Fibroblast of lung (primary cell): ENCODE measurements at regions not wholly inside any gene's neighbourhood (a gene's known extent, or its start where the extent isn't known, plus 50 kb on each side); places are given as distances from the start of the nearest gene placed in this dataset.

Source experiments
- DNase-seq, 2 donors: peaks; one replicate each; pipeline versions ENCODE4 v3.0.0 to v3.0.0-alpha.2; 2010; ENCODE audit warnings: low read depth in 2 of 2
- H2AFZ ChIP-seq: 2 replicates; pipeline ENCODE4 v1.5.1; 2012; ENCODE audit warnings: low read length, control low read depth, inconsistent platforms
- H3K27ac ChIP-seq: 2 replicates; pipeline ENCODE4 v1.5.1; 2011; ENCODE audit warnings: low read length, control low read depth; ENCODE audit not compliant: insufficient read depth
- H3K27me3 ChIP-seq: 2 replicates; pipeline ENCODE4 v1.5.1; 2011; ENCODE audit warnings: mild to moderate bottlenecking, low read length; ENCODE audit not compliant: control insufficient read depth, insufficient read depth
- H3K36me3 ChIP-seq: 2 replicates; pipeline ENCODE4 v1.5.1; 2011; ENCODE audit warnings: low read length; ENCODE audit not compliant: control insufficient read depth, insufficient read depth
- H3K4me1 ChIP-seq: 2 replicates; pipeline ENCODE4 v1.5.1; 2011; ENCODE audit warnings: low read length; ENCODE audit not compliant: control insufficient read depth, insufficient read depth; ENCODE audit errors: extremely low read depth
- H3K4me2 ChIP-seq: 2 replicates; pipeline ENCODE4 v1.5.1; 2011; ENCODE audit warnings: low read length, control low read depth; ENCODE audit not compliant: insufficient read depth; ENCODE audit errors: extremely low read depth
- H3K4me3 ChIP-seq, 4 experiments: fragments of 200-600 bp in 1 of 4; sonication (generic) in 1 of 4; replicated peaks in 1 of 4; 2 replicates each; pipeline ENCODE4 v1.5.1; 2011 to 2016; ENCODE audit warnings: low read length in 4 of 4, low read depth in 3 of 4, mild to moderate bottlenecking in 3 of 4, control low read depth in 2 of 4, inconsistent platforms in 1 of 4, mixed read lengths in 1 of 4; ENCODE audit not compliant: insufficient read depth in 1 of 4; ENCODE audit errors: control extremely low read depth in 1 of 4
- H3K79me2 ChIP-seq: 2 replicates; pipeline ENCODE4 v1.5.1; 2012; ENCODE audit warnings: mild to moderate bottlenecking, low read length, inconsistent platforms; ENCODE audit not compliant: control insufficient read depth, insufficient read depth
- H3K9ac ChIP-seq: 2 replicates; pipeline ENCODE4 v1.5.1; 2011; ENCODE audit warnings: mild to moderate bottlenecking, low read length, control low read depth; ENCODE audit not compliant: insufficient read depth
- H3K9me3 ChIP-seq: 2 replicates; pipeline ENCODE4 v1.5.1; 2012; ENCODE audit warnings: low read depth, low read length; ENCODE audit not compliant: control insufficient read depth, insufficient read depth
- H4K20me1 ChIP-seq: 2 replicates; pipeline ENCODE4 v1.5.1; 2011; ENCODE audit warnings: low read length; ENCODE audit not compliant: control insufficient read depth, insufficient read depth; ENCODE audit errors: extremely low read depth
- CTCF ChIP-seq, 2 donors: IDR thresholded peaks in 1 of 2; conservative IDR thresholded peaks in 1 of 2; 1 replicate in 1 of 2; 2 replicates in 1 of 2; pipeline ENCODE4 v1.5.1; 2011 to 2012; ENCODE audit warnings: low read length in 2 of 2, control low read depth in 1 of 2, inconsistent platforms in 1 of 2, low read depth in 1 of 2, mild to moderate bottlenecking in 1 of 2
- EZH2 ChIP-seq: IDR thresholded peaks from 2 replicates; pipeline ENCODE4 v1.5.1; 2012; ENCODE audit warnings: low read length, control low read depth, mild to moderate bottlenecking; ENCODE audit errors: missing control alignments

- Histone ChIP-seq H3K9ac (no peak overlapping the region), H3K27me3 (no peaks in the 10 kb centered on the region), H3K79me2 (no peaks in the 10 kb centered on the region), H3K9me3 (no peaks in the 10 kb centered on the region), H3K4me1 (no peaks in the 10 kb centered on the region), H3K36me3 (no peaks in the 10 kb centered on the region), H3K4me3 (no peak overlapping the region), H3K27ac (no peak overlapping the region), H4K20me1 (no peaks in the 10 kb centered on the region), H3K4me2 (no peak overlapping the region), H2AFZ (no peak overlapping the region)
- no peak for DNase-seq
- TF ChIP-seq CTCF (conservative IDR thresholded peaks at IDR 0.05 in 1 of 2, IDR thresholded peaks at IDR 0.05 in 1 of 2; ENCODE audit: low read depth in 1 of 2, low read length in 2 of 2), result no peak
- no peak for TF ChIP-seq EZH2
These were observed 1359.7 kb upstream of the NRXN1 start for GRCh38 chr2:52391621-52392020.

GRCh38 chr2:52390651-52391050 lies 1358.7 kb upstream of the NRXN1 start:
- Histone ChIP-seq H3K9ac (no peak overlapping the region), H3K27ac (no peak overlapping the region), H3K79me2 (no peaks in the 10 kb centered on the region), H3K4me3 (no peak overlapping the region), H4K20me1 (no peaks in the 10 kb centered on the region), H2AFZ (no peak overlapping the region), H3K4me1 (no peaks in the 10 kb centered on the region), H3K27me3 (no peaks in the 10 kb centered on the region), H3K4me2 (no peak overlapping the region), H3K9me3 (no peaks in the 10 kb centered on the region), H3K36me3 (no peaks in the 10 kb centered on the region)
- DNase-seq, result peak in 1 of 2 donors; percentile 34
- TF ChIP-seq EZH2 (no peak), CTCF (conservative IDR thresholded peaks at IDR 0.05 in 1 of 2, IDR thresholded peaks at IDR 0.05 in 1 of 2; ENCODE audit: low read depth in 1 of 2, low read length in 2 of 2) (no peak)

- DNase-seq, result no peak
- H4K20me1 ChIP-seq, result no peaks in the 10 kb centered on the region
- TF ChIP-seq CTCF (conservative IDR thresholded peaks at IDR 0.05 in 1 of 2, IDR thresholded peaks at IDR 0.05 in 1 of 2; ENCODE audit: low read depth in 1 of 2, low read length in 2 of 2) (no peak), EZH2 (no peak)
- no peaks in the 10 kb centered on the region for H3K9me3 ChIP-seq
- H2AFZ ChIP-seq, result no peak overlapping the region
- H3K36me3 ChIP-seq, result no peaks in the 10 kb centered on the region
- no peak overlapping the region for H3K4me3 ChIP-seq
- no peaks in the 10 kb centered on the region for H3K27me3 ChIP-seq
- no peaks in the 10 kb centered on the region for H3K79me2 ChIP-seq
- no peaks in the 10 kb centered on the region for H3K4me1 ChIP-seq
- H3K27ac ChIP-seq, result no peak overlapping the region
- no peak overlapping the region for H3K4me2 ChIP-seq
- H3K9ac ChIP-seq, result no peak overlapping the region
These were observed 1356.1 kb upstream of the NRXN1 start for GRCh38 chr2:52387937-52388590.
